Suprapubic skin (tissue), 4 donors: ENCODE measurements at regions not wholly inside any gene's neighbourhood (a gene's known extent, or its start where the extent isn't known, plus 50 kb on each side); places are given as distances from the start of the nearest gene placed in this dataset.

Source experiments
- DNase-seq, 2 donors: peaks; one replicate each; pipeline ENCODE4 v3.0.0-alpha.2; 2019; ENCODE audit warnings: low spot score in 2 of 2
- H3K27ac ChIP-seq: fragments of 200-600 bp; sonication (generic); one replicate; pipeline ENCODE4 v1.5.1; 2019
- H3K27me3 ChIP-seq: fragments of 200-600 bp; sonication (generic); one replicate; pipeline ENCODE4 v1.5.1; 2019
- H3K36me3 ChIP-seq: fragments of 200-600 bp; sonication (generic); one replicate; pipeline ENCODE4 v1.5.1; 2019
- H3K4me1 ChIP-seq: fragments of 200-600 bp; sonication (generic); one replicate; pipeline ENCODE4 v1.5.1; 2019
- H3K4me3 ChIP-seq: fragments of 200-600 bp; sonication (generic); one replicate; pipeline ENCODE4 v1.5.1; 2019; ENCODE audit warnings: mild to moderate bottlenecking
- H3K9me3 ChIP-seq: fragments of 200-600 bp; sonication (generic); one replicate; pipeline ENCODE4 v1.5.1; 2019
- EP300 ChIP-seq: sonication (generic); formaldehyde crosslinking; IDR thresholded peaks from one replicate; pipeline ENCODE4 v1.6.1; 2017; ENCODE audit warnings: antibody characterized with exemption
- POLR2A ChIP-seq, 2 donors: fragments of 450-650 bp; IDR thresholded peaks; one replicate each; pipeline ENCODE4 v1.6.1; 2017; ENCODE audit warnings: antibody characterized with exemption in 2 of 2, mild to moderate bottlenecking in 2 of 2, moderate library complexity in 2 of 2
- POLR2AphosphoS5 ChIP-seq, 3 donors: sonication (generic); formaldehyde crosslinking; IDR thresholded peaks; one replicate each; pipeline ENCODE4 v1.6.1; 2017; ENCODE audit warnings: antibody characterized with exemption in 3 of 3
- WGBS: methylation state at CpG from one replicate; pipeline ENCODE4 v1.1.5; 2018; 5-methylcytosine and 5-hydroxymethylcytosine counted together
- TF ChIP-seq, protein P1 (sequence below), 2 donors: fragments of 200-600 bp in 1 of 2; fragments of 450-650 bp in 1 of 2; sonication (generic) in 1 of 2; IDR thresholded peaks; one replicate each; pipeline ENCODE4 v1.5.1; 2016 to 2019; ENCODE audit warnings: antibody characterized with exemption in 2 of 2, mild to moderate bottlenecking in 1 of 2, moderate library complexity in 1 of 2

DNA sequence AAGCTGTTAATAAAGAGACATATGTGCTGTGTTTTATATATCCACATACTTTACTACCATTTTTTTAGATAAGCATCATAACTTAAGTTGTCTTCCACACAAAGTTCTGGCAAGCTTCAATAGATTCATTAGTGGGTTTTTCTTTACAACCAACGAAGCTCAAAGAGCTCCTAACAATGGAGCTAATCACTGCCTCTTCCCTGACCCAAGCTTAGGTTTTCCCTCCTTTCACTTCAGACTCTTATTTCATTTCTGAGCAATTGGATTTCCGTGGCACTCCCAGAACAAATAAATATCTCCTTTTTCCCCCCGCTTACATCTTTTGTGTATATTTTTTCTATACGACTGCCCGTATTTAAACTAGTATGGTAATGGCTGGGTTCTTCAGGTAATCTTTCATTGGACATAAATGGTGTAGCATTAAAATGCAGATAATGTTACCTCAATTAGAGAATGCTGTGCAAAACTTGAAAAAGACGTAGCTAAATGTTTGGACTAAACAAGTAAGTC, 275.5 kb upstream of the TMEM161B start:
- Histone ChIP-seq H3K36me3 (no peaks in the 10 kb centered on the region), H3K27ac (no peak overlapping the region), H3K4me3 (no peak overlapping the region), H3K9me3 (no peaks in the 10 kb centered on the region), H3K4me1 (no peaks in the 10 kb centered on the region), H3K27me3 (no peaks in the 10 kb centered on the region)
- no peak for DNase-seq
- 83% methylated on average over 6 of the region's 6 CpGs for WGBS
- TF ChIP-seq POLR2A (IDR thresholded peaks at IDR 0.05) (no peak), EP300 (no peak), POLR2AphosphoS5 (IDR thresholded peaks at IDR 0.05) (no peak)
- TF ChIP-seq, protein P1, sequence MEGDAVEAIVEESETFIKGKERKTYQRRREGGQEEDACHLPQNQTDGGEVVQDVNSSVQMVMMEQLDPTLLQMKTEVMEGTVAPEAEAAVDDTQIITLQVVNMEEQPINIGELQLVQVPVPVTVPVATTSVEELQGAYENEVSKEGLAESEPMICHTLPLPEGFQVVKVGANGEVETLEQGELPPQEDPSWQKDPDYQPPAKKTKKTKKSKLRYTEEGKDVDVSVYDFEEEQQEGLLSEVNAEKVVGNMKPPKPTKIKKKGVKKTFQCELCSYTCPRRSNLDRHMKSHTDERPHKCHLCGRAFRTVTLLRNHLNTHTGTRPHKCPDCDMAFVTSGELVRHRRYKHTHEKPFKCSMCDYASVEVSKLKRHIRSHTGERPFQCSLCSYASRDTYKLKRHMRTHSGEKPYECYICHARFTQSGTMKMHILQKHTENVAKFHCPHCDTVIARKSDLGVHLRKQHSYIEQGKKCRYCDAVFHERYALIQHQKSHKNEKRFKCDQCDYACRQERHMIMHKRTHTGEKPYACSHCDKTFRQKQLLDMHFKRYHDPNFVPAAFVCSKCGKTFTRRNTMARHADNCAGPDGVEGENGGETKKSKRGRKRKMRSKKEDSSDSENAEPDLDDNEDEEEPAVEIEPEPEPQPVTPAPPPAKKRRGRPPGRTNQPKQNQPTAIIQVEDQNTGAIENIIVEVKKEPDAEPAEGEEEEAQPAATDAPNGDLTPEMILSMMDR (IDR thresholded peaks at IDR 0.05), result no peak

DNA sequence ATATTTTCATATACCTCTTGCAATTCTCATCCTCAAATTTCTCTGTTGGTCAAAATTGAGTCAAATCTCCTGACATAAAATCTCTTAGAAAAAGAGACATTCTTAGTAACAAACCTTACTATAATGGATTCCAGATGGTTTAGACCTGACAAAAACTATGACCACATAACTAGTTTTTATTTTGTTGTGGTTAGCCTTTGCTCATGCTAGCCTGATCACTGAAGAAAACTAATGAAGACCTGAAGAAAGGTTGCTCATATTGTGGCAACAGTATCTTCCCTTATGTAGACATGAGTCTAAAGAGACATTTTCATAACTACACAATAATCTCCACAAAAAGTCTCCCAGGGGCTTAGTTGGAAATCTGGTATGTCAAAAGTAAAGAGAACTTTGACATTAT, 274.1 kb upstream of the TMEM161B start:
- Histone ChIP-seq H3K27ac (no peak overlapping the region), H3K4me1 (no peaks in the 10 kb centered on the region), H3K36me3 (no peaks in the 10 kb centered on the region), H3K9me3 (no peaks in the 10 kb centered on the region), H3K4me3 (no peak overlapping the region), H3K27me3 (no peaks in the 10 kb centered on the region)
- no peak for TF ChIP-seq POLR2AphosphoS5 (IDR thresholded peaks at IDR 0.05)
- no peak for TF ChIP-seq POLR2A (IDR thresholded peaks at IDR 0.05)
- no peak for TF ChIP-seq EP300
- TF ChIP-seq, protein P1 (IDR thresholded peaks at IDR 0.05), result no peak
- no peak for DNase-seq

DNA sequence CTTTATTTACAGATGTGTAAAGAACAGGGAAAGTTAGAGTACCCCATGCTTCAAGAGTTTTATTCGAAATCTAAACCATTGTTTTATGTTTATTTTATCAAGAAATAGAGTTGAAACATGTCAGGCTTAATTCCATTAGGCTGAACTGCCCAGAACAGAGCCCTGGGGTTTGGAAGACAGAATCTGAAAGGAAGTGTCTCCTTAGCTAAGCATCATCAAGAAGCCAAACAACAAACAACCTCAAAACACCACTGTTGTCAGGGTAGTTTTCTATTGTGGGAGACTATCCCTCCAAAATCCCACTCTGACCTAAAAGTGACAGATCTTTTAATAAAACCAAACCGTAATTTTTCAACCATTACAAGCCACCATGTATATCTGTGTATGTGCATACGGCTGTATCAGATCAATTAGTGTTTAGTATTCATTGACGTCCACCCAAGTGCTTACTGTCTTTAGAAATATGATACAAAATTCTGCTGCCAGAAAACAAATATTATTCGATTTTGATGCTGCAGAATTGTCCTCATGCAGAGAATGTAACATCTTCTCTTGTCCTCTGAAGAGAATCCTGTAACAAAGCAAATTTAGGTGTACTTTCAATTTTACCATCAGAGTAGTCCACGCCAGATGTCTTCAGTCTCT, 271.9 kb upstream of the TMEM161B start:
- H3K27me3 ChIP-seq, result no peaks in the 10 kb centered on the region
- no peaks in the 10 kb centered on the region for H3K4me1 ChIP-seq
- no peak overlapping the region for H3K4me3 ChIP-seq
- no peaks in the 10 kb centered on the region for H3K9me3 ChIP-seq
- WGBS, result 74% methylated on average over 6 of the region's 6 CpGs
- H3K36me3 ChIP-seq, result no peaks in the 10 kb centered on the region
- H3K27ac ChIP-seq, result no peak overlapping the region
- no peak for DNase-seq
- TF ChIP-seq POLR2AphosphoS5 (IDR thresholded peaks at IDR 0.05) (no peak), EP300 (no peak), POLR2A (IDR thresholded peaks at IDR 0.05) (no peak)
- TF ChIP-seq, protein P1 (IDR thresholded peaks at IDR 0.05), result no peak

DNA sequence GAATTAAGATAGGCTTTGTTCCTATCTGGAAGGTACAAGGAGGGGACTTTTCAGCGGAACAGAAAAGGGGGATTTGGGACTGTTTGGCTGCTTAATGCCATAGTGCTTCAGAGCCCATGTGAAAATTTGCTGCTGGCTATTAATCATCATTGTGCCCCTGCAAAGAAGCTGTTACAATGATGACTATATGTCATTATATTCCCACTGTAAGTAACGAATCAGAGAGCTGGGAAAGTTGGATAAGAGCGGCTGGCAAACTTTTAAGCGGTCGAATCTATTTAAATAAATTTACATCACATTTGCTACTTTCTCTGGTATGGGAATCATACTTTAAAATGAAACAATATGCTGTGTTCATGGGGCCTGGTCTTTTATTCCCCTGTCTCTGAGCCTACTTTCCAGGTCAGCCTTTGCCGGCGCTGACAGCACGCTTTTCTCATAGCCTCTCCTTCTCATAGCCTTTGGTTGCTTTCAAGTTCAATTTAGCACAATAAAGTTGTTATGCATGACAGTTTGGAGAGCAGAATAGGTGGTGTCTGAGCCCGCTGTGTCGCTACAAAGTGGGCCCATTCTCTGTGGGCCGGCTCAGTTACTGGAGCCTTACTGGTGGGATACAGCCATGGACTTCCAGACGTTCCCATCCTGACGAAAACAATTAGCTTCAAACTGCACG, 271.2 kb upstream of the TMEM161B start:
- Histone ChIP-seq H3K36me3 (no peaks in the 10 kb centered on the region), H3K27ac (no peak overlapping the region), H3K9me3 (no peaks in the 10 kb centered on the region), H3K4me1 (no peaks in the 10 kb centered on the region), H3K4me3 (no peak overlapping the region), H3K27me3 (no peaks in the 10 kb centered on the region)
- no peak for DNase-seq
- TF ChIP-seq POLR2AphosphoS5 (IDR thresholded peaks at IDR 0.05), result no peak
- TF ChIP-seq POLR2A (IDR thresholded peaks at IDR 0.05), result no peak
- TF ChIP-seq EP300, result no peak
- TF ChIP-seq, protein P1 (IDR thresholded peaks at IDR 0.05), result no peak
- WGBS, result 48% methylated on average over 14 of the region's 14 CpGs

DNA sequence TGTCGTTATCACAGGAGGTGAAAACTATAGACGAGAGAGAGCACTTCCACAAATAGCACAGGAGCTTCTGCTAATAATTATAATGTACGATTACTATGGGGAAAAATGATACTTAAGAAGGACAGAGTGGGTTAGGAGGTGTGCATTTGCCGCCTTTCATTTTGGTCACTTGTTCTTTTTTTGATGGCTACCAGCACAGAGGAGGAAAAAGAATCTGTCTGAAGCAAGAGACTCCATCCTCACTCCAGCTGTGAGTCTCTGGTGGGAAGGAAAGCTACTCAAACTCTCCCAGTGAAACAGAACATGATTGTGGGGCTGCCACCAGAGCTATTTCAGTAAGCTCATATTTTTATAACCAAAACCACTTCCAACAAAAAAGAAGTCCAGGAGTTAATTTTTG, 270.4 kb upstream of the TMEM161B start:
- DNase-seq, result no peak
- WGBS, result 78% methylated on average over 4 of the region's 4 CpGs
- H3K27ac ChIP-seq, result no peak overlapping the region

More for the DNA sequence above, 270.4 kb upstream of the TMEM161B start:
- Histone ChIP-seq H3K27me3 (no peaks in the 10 kb centered on the region), H3K4me1 (no peaks in the 10 kb centered on the region), H3K4me3 (no peak overlapping the region), H3K36me3 (no peaks in the 10 kb centered on the region), H3K9me3 (no peaks in the 10 kb centered on the region)
- TF ChIP-seq EP300 (no peak), POLR2AphosphoS5 (IDR thresholded peaks at IDR 0.05) (no peak), POLR2A (IDR thresholded peaks at IDR 0.05) (no peak)
- TF ChIP-seq, protein P1 (IDR thresholded peaks at IDR 0.05), result no peak
